ENCODE measurements at regions not wholly inside any gene's neighbourhood (a gene's known extent, or its start where the extent isn't known, plus 50 kb on each side); places are given as distances from the start of the nearest gene placed in this dataset.

DNA sequence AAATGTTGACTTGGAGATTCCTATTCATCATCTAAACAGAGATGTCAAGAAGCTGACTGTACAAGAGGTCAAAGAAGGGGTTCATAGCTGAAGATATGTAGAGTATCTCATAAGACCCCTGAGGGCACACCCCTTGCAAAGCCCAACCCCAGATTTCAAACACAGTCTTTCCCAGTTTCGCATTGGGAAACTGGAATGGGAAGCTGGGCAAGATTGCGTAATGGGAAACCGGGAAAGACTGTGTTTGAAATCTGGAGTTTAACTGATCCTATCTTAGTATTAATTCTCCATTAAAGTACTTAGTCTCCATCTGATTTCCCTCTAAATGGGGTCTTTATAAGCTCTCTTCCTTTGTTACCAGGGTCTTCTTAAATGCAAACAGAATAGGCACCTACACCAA is 99.5 kb downstream of the FAM76B start:
- 65% methylated on average over 3 of the region's 3 CpGs for WGBS (ENCODE audit: low lambda C conversion rate)
- H3K79me2 ChIP-seq (ENCODE audit: insufficient read depth) = no peaks in the 10 kb centered on the region
- H3K27me3 ChIP-seq (ENCODE audit: insufficient read depth) = no peaks in the 10 kb centered on the region
- H3K27ac ChIP-seq (ENCODE audit: low read depth in 2 of 2, low read length in 1 of 2) = no peak overlapping the region
- POLR2A ChIA-PET = no interaction called here
- no peak overlapping the region for H3K9ac ChIP-seq
- H3K4me2 ChIP-seq = no peak overlapping the region
- H3F3A ChIP-seq (replicated peaks; ENCODE audit: insufficient read depth) = no peaks in the 10 kb centered on the region
- H4K20me1 ChIP-seq (ENCODE audit: insufficient read depth) = no peaks in the 10 kb centered on the region
- CTCF ChIA-PET = interaction anchor here (0.9 to 1.7 kb wide), 4 partner anchors 16 to 620 kb away, joined by 3 to 8 read pairs (median 3); no protein-coding TSS in a partner anchor
- H3K9me3 ChIP-seq = no peaks in the 10 kb centered on the region
- no peaks in the 10 kb centered on the region for H3K9me2 ChIP-seq
- TF ChIP-seq EZH2phosphoT487 (IDR thresholded peaks at IDR 0.05; ENCODE audit: borderline replicate concordance, low read depth) (no peak), TCF12 (IDR thresholded peaks at IDR 0.05) (no peak), FOXM1 (IDR thresholded peaks at IDR 0.05; ENCODE audit: low read depth) (no peak)
- TF ChIP-seq, protein P1, sequence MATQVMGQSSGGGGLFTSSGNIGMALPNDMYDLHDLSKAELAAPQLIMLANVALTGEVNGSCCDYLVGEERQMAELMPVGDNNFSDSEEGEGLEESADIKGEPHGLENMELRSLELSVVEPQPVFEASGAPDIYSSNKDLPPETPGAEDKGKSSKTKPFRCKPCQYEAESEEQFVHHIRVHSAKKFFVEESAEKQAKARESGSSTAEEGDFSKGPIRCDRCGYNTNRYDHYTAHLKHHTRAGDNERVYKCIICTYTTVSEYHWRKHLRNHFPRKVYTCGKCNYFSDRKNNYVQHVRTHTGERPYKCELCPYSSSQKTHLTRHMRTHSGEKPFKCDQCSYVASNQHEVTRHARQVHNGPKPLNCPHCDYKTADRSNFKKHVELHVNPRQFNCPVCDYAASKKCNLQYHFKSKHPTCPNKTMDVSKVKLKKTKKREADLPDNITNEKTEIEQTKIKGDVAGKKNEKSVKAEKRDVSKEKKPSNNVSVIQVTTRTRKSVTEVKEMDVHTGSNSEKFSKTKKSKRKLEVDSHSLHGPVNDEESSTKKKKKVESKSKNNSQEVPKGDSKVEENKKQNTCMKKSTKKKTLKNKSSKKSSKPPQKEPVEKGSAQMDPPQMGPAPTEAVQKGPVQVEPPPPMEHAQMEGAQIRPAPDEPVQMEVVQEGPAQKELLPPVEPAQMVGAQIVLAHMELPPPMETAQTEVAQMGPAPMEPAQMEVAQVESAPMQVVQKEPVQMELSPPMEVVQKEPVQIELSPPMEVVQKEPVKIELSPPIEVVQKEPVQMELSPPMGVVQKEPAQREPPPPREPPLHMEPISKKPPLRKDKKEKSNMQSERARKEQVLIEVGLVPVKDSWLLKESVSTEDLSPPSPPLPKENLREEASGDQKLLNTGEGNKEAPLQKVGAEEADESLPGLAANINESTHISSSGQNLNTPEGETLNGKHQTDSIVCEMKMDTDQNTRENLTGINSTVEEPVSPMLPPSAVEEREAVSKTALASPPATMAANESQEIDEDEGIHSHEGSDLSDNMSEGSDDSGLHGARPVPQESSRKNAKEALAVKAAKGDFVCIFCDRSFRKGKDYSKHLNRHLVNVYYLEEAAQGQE (IDR thresholded peaks at IDR 0.05; ENCODE audit: low read depth, low read length) = no peak
- TF ChIP-seq, protein P2, sequence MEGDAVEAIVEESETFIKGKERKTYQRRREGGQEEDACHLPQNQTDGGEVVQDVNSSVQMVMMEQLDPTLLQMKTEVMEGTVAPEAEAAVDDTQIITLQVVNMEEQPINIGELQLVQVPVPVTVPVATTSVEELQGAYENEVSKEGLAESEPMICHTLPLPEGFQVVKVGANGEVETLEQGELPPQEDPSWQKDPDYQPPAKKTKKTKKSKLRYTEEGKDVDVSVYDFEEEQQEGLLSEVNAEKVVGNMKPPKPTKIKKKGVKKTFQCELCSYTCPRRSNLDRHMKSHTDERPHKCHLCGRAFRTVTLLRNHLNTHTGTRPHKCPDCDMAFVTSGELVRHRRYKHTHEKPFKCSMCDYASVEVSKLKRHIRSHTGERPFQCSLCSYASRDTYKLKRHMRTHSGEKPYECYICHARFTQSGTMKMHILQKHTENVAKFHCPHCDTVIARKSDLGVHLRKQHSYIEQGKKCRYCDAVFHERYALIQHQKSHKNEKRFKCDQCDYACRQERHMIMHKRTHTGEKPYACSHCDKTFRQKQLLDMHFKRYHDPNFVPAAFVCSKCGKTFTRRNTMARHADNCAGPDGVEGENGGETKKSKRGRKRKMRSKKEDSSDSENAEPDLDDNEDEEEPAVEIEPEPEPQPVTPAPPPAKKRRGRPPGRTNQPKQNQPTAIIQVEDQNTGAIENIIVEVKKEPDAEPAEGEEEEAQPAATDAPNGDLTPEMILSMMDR (IDR thresholded peaks at IDR 0.05) = no peak
- TF ChIP-seq, protein P3, sequence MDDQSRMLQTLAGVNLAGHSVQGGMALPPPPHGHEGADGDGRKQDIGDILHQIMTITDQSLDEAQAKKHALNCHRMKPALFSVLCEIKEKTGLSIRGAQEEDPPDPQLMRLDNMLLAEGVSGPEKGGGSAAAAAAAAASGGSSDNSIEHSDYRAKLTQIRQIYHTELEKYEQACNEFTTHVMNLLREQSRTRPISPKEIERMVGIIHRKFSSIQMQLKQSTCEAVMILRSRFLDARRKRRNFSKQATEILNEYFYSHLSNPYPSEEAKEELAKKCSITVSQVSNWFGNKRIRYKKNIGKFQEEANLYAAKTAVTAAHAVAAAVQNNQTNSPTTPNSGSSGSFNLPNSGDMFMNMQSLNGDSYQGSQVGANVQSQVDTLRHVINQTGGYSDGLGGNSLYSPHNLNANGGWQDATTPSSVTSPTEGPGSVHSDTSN (IDR thresholded peaks at IDR 0.05) = no peak
- H3K4me1 ChIP-seq (ENCODE audit: control insufficient read depth in 1 of 2, insufficient read depth in 2 of 2, low read depth in 1 of 2, low read length in 1 of 2) = no peaks in the 10 kb centered on the region
- H3K4me3 ChIP-seq (ENCODE audit: low read depth in 2 of 2, low read length in 1 of 2) = no peak overlapping the region
- no peak overlapping the region for H2AFZ ChIP-seq (ENCODE audit: low read depth)
- no peaks in the 10 kb centered on the region for H3K36me3 ChIP-seq (replicated peaks in 1 of 2; ENCODE audit: control insufficient read depth in 1 of 2, insufficient read depth in 2 of 2, low read length in 1 of 2)
- no peak for DNase-seq

DNA sequence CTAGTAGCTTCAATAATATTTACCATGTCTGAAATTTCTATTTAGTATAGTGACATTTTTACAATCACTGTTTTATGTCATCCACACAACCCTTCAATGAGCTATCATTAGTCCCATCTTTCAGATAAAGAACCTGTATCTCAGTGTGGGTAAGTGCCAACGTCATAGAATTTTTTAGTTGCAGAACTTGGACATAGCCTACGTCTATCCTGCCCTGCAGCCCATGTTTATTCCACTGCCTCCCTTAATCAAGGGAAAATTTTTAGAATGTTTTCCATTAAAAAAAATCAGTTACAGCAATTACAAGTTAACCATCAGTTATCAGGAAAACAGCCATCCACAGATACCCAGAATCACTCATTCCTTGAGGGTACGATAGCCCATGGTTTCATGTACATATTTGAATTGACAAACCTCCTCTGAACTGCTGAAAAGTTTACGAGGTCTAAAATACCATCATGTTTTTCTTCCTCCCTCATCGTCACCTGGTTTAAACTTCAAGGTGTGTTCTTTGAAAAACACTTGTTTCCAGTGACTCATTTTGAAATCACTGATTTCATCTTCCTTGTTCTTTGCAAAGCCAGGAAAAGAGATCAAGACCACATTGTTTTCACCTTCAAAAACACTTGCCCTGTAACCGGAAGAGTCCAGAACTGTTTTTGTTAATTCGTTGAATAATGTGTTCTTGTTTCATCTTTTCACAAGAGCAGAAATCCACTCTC is 100.9 kb downstream of the FAM76B start:
- Histone ChIP-seq H3K36me3 (replicated peaks in 1 of 2; ENCODE audit: control insufficient read depth in 1 of 2, insufficient read depth in 2 of 2, low read length in 1 of 2) (no peaks in the 10 kb centered on the region), H3K27ac (ENCODE audit: low read depth in 2 of 2, low read length in 1 of 2) (no peak overlapping the region), H3K9ac (no peak overlapping the region), H3K4me3 (ENCODE audit: low read depth in 2 of 2, low read length in 1 of 2) (no peak overlapping the region), H4K20me1 (ENCODE audit: insufficient read depth) (no peaks in the 10 kb centered on the region), H3K4me2 (no peak overlapping the region), H3K9me3 (no peaks in the 10 kb centered on the region), H3K79me2 (ENCODE audit: insufficient read depth) (no peaks in the 10 kb centered on the region), H2AFZ (ENCODE audit: low read depth) (no peak overlapping the region), H3F3A (replicated peaks; ENCODE audit: insufficient read depth) (no peaks in the 10 kb centered on the region), H3K27me3 (ENCODE audit: insufficient read depth) (no peaks in the 10 kb centered on the region), H3K4me1 (ENCODE audit: control insufficient read depth in 1 of 2, insufficient read depth in 2 of 2, low read depth in 1 of 2, low read length in 1 of 2) (no peaks in the 10 kb centered on the region; a peak in 2 of 4 replicates), H3K9me2 (no peaks in the 10 kb centered on the region)
- no peak for DNase-seq
- WGBS (ENCODE audit: low lambda C conversion rate) = 37% methylated on average over 7 of the region's 7 CpGs
- ChIA-PET CTCF (interaction anchor here (0.6 to 1.7 kb wide), 3 partner anchors 17 to 728 kb away, joined by 3 to 8 read pairs (median 3); no protein-coding TSS in a partner anchor), POLR2A (no interaction called here)
- TF ChIP-seq NFIC (IDR thresholded peaks at IDR 0.05; ENCODE audit: borderline replicate concordance) (no peak), TCF12 (IDR thresholded peaks at IDR 0.05) (no peak), FOXM1 (IDR thresholded peaks at IDR 0.05; ENCODE audit: low read depth) (no peak), SMC3 (IDR thresholded peaks at IDR 0.05; ENCODE audit: low read depth, low read length) (no peak), SIN3A (IDR thresholded peaks at IDR 0.05; ENCODE audit: borderline replicate concordance, low read depth, low read length) (no peak), EZH2phosphoT487 (IDR thresholded peaks at IDR 0.05; ENCODE audit: borderline replicate concordance, low read depth) (no peak), POLR2AphosphoS5 (IDR thresholded peaks at IDR 0.05; ENCODE audit: low read depth, low read length) (no peak)
- TF ChIP-seq, protein P4, sequence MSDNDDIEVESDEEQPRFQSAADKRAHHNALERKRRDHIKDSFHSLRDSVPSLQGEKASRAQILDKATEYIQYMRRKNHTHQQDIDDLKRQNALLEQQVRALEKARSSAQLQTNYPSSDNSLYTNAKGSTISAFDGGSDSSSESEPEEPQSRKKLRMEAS (IDR thresholded peaks at IDR 0.05; ENCODE audit: low read depth) = no peak
- TF ChIP-seq, protein P1 (IDR thresholded peaks at IDR 0.05; ENCODE audit: low read depth, low read length) = no peak
- TF ChIP-seq, protein P5, sequence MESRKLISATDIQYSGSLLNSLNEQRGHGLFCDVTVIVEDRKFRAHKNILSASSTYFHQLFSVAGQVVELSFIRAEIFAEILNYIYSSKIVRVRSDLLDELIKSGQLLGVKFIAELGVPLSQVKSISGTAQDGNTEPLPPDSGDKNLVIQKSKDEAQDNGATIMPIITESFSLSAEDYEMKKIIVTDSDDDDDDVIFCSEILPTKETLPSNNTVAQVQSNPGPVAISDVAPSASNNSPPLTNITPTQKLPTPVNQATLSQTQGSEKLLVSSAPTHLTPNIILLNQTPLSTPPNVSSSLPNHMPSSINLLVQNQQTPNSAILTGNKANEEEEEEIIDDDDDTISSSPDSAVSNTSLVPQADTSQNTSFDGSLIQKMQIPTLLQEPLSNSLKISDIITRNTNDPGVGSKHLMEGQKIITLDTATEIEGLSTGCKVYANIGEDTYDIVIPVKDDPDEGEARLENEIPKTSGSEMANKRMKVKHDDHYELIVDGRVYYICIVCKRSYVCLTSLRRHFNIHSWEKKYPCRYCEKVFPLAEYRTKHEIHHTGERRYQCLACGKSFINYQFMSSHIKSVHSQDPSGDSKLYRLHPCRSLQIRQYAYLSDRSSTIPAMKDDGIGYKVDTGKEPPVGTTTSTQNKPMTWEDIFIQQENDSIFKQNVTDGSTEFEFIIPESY (IDR thresholded peaks at IDR 0.05; ENCODE audit: borderline replicate concordance, low read depth) = no peak
